GM10266 (cell line): ENCODE measurements at regions not wholly inside any gene's neighbourhood (a gene's known extent, or its start where the extent isn't known, plus 50 kb on each side); places are given as distances from the start of the nearest gene placed in this dataset.

Experiments used
- DNase-seq: peaks from one replicate; pipeline ENCODE4 v3.0.0; 2012; ENCODE audit errors: extremely low spot score
- TF ChIP-seq, protein P1 (sequence below): IDR thresholded peaks from 2 replicates; pipeline ENCODE4 v1.5.1; 2012; ENCODE audit warnings: mild to moderate bottlenecking, low read depth; ENCODE audit not compliant: control insufficient read depth, insufficient read depth; ENCODE audit errors: missing control alignments

DNA sequence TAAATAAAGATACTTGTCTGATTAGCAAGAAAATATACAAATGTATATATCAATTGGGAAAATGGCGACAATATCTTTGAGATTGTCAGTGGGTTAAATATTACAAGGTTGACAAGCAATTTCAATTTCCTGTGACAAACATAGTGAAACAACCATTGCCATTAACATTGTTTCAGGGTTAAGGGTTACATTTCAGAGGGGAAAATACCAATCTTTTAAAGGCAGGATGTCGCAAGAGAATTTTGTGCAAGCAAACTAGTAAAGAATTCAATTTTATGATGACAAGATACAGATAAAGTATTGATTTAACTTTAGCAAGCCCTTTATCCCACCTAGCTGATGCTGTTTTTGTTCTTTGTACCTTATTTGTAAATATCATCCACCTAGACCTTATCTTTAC is 305.8 kb upstream of the GRIA3 start:
- TF ChIP-seq, protein P1, sequence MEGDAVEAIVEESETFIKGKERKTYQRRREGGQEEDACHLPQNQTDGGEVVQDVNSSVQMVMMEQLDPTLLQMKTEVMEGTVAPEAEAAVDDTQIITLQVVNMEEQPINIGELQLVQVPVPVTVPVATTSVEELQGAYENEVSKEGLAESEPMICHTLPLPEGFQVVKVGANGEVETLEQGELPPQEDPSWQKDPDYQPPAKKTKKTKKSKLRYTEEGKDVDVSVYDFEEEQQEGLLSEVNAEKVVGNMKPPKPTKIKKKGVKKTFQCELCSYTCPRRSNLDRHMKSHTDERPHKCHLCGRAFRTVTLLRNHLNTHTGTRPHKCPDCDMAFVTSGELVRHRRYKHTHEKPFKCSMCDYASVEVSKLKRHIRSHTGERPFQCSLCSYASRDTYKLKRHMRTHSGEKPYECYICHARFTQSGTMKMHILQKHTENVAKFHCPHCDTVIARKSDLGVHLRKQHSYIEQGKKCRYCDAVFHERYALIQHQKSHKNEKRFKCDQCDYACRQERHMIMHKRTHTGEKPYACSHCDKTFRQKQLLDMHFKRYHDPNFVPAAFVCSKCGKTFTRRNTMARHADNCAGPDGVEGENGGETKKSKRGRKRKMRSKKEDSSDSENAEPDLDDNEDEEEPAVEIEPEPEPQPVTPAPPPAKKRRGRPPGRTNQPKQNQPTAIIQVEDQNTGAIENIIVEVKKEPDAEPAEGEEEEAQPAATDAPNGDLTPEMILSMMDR: no peak
- DNase-seq: no peak

DNA sequence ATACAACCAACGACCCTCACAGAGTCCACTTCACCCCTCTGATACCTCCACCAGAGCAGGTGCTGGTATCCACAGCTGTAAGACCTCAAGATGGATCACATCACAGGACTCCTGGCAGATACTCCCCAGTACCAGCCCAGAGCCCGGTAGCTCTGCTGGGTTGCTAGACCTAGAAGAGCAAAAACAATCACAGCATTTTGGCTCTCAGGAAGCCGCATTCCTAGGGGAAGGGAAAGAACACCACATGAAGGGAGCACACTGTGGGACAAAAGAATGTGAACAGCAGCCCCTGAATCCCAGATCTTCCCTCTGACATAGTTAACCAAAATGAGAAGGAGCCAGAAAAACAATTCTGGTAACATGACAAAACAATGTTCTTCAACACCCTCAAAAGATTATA is 303.1 kb upstream of the GRIA3 start:
- no peak for DNase-seq
- TF ChIP-seq, protein P1: no peak

DNA sequence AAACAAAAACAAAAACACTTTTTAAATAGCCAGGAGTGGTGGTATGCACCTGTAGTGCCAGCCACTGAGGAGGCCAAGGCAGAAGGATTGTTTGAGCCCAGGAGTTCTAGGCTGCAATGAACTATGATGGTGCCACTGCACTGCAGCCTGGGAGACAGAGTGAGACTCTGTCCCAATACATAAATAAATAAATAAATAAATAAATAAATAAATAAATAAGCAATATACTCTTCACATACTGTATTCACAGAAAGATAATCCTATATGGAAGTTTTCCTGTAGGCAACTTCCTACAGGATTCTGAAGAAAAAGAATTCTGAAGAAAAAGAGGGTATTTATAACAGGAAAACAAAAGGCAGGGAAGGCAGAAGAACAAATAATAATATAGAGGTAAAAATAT is 293.3 kb upstream of the GRIA3 start:
- TF ChIP-seq, protein P1: no peak
- DNase-seq: no peak

DNA sequence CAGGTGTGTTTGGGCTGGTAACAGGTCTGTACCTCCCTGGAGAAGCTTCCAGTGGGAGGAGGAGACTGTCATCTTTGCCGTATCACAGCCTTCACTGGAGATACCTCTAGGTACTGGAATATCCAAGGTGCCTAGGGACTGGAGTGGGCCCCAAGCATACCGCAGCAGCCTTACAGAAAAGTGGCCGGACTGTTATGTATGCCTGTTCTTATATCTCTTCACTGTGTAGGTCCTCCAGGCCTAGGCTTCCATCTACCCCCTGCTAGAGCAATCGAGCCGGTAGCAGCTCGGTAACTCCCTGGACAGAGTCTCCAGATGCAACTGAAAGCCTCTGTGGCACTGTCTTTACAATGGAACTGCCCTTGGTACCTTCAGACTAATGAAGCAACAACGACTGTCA is 277.4 kb upstream of the GRIA3 start:
- DNase-seq: no peak
- TF ChIP-seq, protein P1: no peak

DNA sequence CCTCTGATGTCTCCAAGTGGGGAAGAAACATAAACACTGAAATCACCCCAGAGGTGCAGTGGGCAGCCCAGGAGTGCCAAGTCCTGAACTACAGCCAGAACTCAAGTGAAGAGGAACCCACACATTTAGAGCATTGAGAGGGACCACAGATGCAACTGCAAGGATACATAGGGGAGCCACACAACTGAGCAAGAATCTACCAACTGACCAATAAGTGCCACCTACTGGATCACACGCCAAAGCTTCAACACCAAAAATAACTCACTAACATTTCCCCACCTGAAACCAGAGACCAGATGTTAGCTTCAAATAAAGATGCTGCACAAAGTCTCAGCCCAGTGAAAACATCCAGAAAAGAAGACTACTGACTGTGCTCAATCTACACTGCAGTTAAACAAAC is 276.7 kb upstream of the GRIA3 start:
- TF ChIP-seq, protein P1: no peak

DNA sequence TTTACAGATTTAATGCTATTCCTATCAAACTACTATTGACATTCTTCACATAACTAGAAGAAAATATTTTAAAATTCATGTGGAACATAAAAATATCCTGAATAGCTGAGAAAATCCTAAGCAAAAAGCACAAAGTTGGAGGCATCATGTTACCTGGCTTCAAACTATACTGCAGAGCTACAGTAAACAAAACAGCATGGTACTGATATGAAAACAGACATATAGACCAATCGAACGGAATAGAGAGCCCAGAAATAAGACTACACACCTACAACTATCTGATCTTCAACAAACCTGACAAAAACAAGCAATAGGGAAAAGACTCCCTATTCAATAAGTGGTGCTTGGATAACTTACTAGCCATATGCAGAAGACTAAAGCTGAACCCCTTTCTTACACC is 273.4 kb upstream of the GRIA3 start:
- TF ChIP-seq, protein P1: no peak

More for the DNA sequence above, 276.7 kb upstream of the GRIA3 start:
- no peak for DNase-seq

DNA sequence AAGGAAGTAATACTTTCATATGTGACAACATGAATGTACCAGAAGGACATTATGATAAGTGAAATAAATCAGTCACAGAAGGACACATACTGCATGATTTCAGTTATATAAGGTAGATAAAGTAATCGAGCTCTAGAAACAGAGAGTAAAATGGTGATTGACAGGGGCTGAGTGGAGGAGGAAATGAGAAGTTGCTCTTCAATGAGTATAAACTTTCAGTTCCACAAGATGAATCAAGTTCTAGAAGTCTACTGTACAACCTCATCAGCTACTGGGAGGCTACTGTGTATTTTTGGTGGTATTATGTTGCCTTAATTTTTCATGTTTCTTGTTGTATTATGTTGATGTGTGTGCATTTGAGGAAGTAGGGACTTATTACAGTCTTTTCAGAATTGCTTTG is 270.9 kb upstream of the GRIA3 start:
- TF ChIP-seq, protein P1: no peak
- no peak for DNase-seq

More for the DNA sequence above, 273.4 kb upstream of the GRIA3 start:
- DNase-seq: no peak
